Type B pancreatic cell (in vitro differentiated cells): ENCODE measurements at regions not wholly inside any gene's neighbourhood (a gene's known extent, or its start where the extent isn't known, plus 50 kb on each side); places are given as distances from the start of the nearest gene placed in this dataset.

Experiments
- DNase-seq: peaks from one replicate; pipeline ENCODE4 v3.0.0; 2021; ENCODE audit warnings: mixed read lengths; ENCODE audit not compliant: unreplicated experiment; ENCODE audit errors: extremely low spot score
- H3K27ac Mint-ChIP-seq: 2 replicates; pipeline ENCODE4 v1.8.0; 2021; ENCODE audit warnings: mild to moderate bottlenecking, mixed read lengths
- H3K27me3 Mint-ChIP-seq: 2 replicates; pipeline ENCODE4 v1.8.0; 2021; ENCODE audit warnings: mixed read lengths
- H3K36me3 Mint-ChIP-seq: 2 replicates; pipeline ENCODE4 v1.8.0; 2021; ENCODE audit warnings: mixed read lengths
- H3K4me1 Mint-ChIP-seq: one replicate; pipeline ENCODE4 v1.8.0; 2021; ENCODE audit warnings: mixed read lengths; ENCODE audit not compliant: unreplicated experiment
- H3K4me3 Mint-ChIP-seq: 2 replicates; pipeline ENCODE4 v1.8.0; 2021; ENCODE audit warnings: mild to moderate bottlenecking, mixed read lengths
- H3K9me3 Mint-ChIP-seq: 2 replicates; pipeline ENCODE4 v1.8.0; 2021; ENCODE audit warnings: mixed read lengths
- CTCF ChIP-seq: fragments of 200-600 bp; sonication (generic); conservative IDR thresholded peaks from 2 replicates; pipeline ENCODE4 v1.5.0; 2021; ENCODE audit warnings: antibody characterized with exemption, mild to moderate bottlenecking

GRCh38 chr2:195181059-195181705 is 475.8 kb upstream of the SLC39A10 start:
- Mint-ChIP-seq H3K36me3 (no peaks in the 10 kb centered on the region), H3K27me3 (no peaks in the 10 kb centered on the region), H3K4me3 (no peak overlapping the region), H3K27ac (no peak overlapping the region), H3K9me3 (no peaks in the 10 kb centered on the region), H3K4me1 (no peaks in the 10 kb centered on the region)
- no peak for DNase-seq
- TF ChIP-seq CTCF, result no peak

GRCh38 chr2:195168369-195168768 is 488.7 kb upstream of the SLC39A10 start:
- no peak for TF ChIP-seq CTCF
- Mint-ChIP-seq H3K4me1 (no peaks in the 10 kb centered on the region), H3K9me3 (peaks cover 4% of the 10 kb centered on the region), H3K27me3 (no peaks in the 10 kb centered on the region), H3K4me3 (no peak overlapping the region), H3K36me3 (no peaks in the 10 kb centered on the region), H3K27ac (no peak overlapping the region)
- DNase-seq, result no peak

- Mint-ChIP-seq H3K27me3 (no peaks in the 10 kb centered on the region), H3K27ac (no peak overlapping the region), H3K9me3 (peaks cover 4% of the 10 kb centered on the region), H3K36me3 (no peaks in the 10 kb centered on the region), H3K4me1 (no peaks in the 10 kb centered on the region), H3K4me3 (no peak overlapping the region)
- no peak for TF ChIP-seq CTCF
- no peak for DNase-seq
Observed at GRCh38 chr2:195164930-195165329, 492.1 kb upstream of the SLC39A10 start.

- Mint-ChIP-seq H3K27ac (no peak overlapping the region), H3K9me3 (peaks cover 2% of the 10 kb centered on the region), H3K36me3 (no peaks in the 10 kb centered on the region), H3K27me3 (no peaks in the 10 kb centered on the region), H3K4me3 (no peak overlapping the region), H3K4me1 (no peaks in the 10 kb centered on the region)
- DNase-seq, result no peak
- TF ChIP-seq CTCF, result no peak
Observed at GRCh38 chr2:195162918-195163317, 494.1 kb upstream of the SLC39A10 start.

GRCh38 chr2:195162194-195162593 is 494.8 kb upstream of the SLC39A10 start:
- Mint-ChIP-seq H3K9me3 (no peaks in the 10 kb centered on the region), H3K27me3 (no peaks in the 10 kb centered on the region), H3K4me3 (no peak overlapping the region), H3K4me1 (no peaks in the 10 kb centered on the region), H3K36me3 (no peaks in the 10 kb centered on the region), H3K27ac (no peak overlapping the region)
- no peak for DNase-seq
- TF ChIP-seq CTCF, result no peak

- Mint-ChIP-seq H3K4me3 (no peak overlapping the region), H3K9me3 (no peaks in the 10 kb centered on the region), H3K27ac (no peak overlapping the region), H3K36me3 (no peaks in the 10 kb centered on the region), H3K27me3 (no peaks in the 10 kb centered on the region), H3K4me1 (no peaks in the 10 kb centered on the region)
- no peak for TF ChIP-seq CTCF
- DNase-seq, result no peak
Observed at GRCh38 chr2:195160963-195161362, 496.1 kb upstream of the SLC39A10 start.
